Common myeloid progenitor, CD34-positive (primary cell): ENCODE measurements at regions not wholly inside any gene's neighbourhood (a gene's known extent, or its start where the extent isn't known, plus 50 kb on each side); places are given as distances from the start of the nearest gene placed in this dataset.

Experiments used
- CTCF ChIA-PET: fragments of 350-600 bp; sonication (Branson Sonifier 250); formaldehyde crosslinking; loops from one replicate; lab custom pipeline; 2021; ENCODE audit warnings: antibody characterized with exemption; lab: Charles Lee
- POLR2A ChIA-PET: fragments of 350-600 bp; sonication (Branson Sonifier 250); formaldehyde crosslinking; loops from one replicate; lab custom pipeline; 2021; ENCODE audit warnings: antibody characterized with exemption; lab: Charles Lee
- DNase-seq, 3 donors: peaks; one replicate each; pipeline versions ENCODE4 v3.0.0 to v3.0.0-alpha.2; 2013
- H3K27ac ChIP-seq, 2 experiments: 1 replicate in 1 of 2; 2 replicates in 1 of 2; pipeline ENCODE4 v1.7.0; 2013; ENCODE audit warnings: inconsistent platforms in 2 of 2, low read length in 2 of 2, mild to moderate bottlenecking in 2 of 2, low read depth in 1 of 2, moderate library complexity in 1 of 2; ENCODE audit not compliant: severe bottlenecking in 2 of 2, insufficient read depth in 1 of 2, poor library complexity in 1 of 2
- H3K27me3 ChIP-seq, 5 experiments: replicated peaks in 2 of 5; 1 replicate in 3 of 5; 2 replicates in 2 of 5; pipeline versions ENCODE4 v1.6.1 to v1.7.0; 2013; ENCODE audit warnings: low read length in 4 of 5, mild to moderate bottlenecking in 2 of 5, moderate library complexity in 2 of 5, inconsistent platforms in 1 of 5; ENCODE audit not compliant: insufficient read depth in 5 of 5, control insufficient read depth in 4 of 5
- H3K36me3 ChIP-seq, 4 experiments: 1 replicate in 2 of 4; 2 replicates in 2 of 4; pipeline versions ENCODE4 v1.6.1 to v1.7.0; 2013; ENCODE audit warnings: low read length in 3 of 4, control low read depth in 1 of 4, mild to moderate bottlenecking in 1 of 4; ENCODE audit not compliant: control insufficient read depth in 4 of 4, insufficient read depth in 4 of 4
- H3K4me1 ChIP-seq, 4 experiments: 1 replicate in 3 of 4; 2 replicates in 1 of 4; pipeline versions ENCODE4 v1.6.1 to v1.7.1; 2013; ENCODE audit warnings: low read length in 3 of 4, mild to moderate bottlenecking in 3 of 4, control low read depth in 1 of 4, inconsistent platforms in 1 of 4, moderate library complexity in 1 of 4; ENCODE audit not compliant: control insufficient read depth in 4 of 4, insufficient read depth in 4 of 4; ENCODE audit errors: control extremely low read depth in 1 of 4
- H3K4me3 ChIP-seq, 7 experiments: 1 replicate in 4 of 7; 2 replicates in 3 of 7; pipeline versions ENCODE4 v1.5.1 to v1.7.0; 2013; ENCODE audit warnings: mild to moderate bottlenecking in 7 of 7, low read length in 6 of 7, moderate library complexity in 6 of 7, inconsistent platforms in 2 of 7, low read depth in 2 of 7, control low read depth in 1 of 7; ENCODE audit not compliant: insufficient read depth in 4 of 7, control insufficient read depth in 1 of 7; ENCODE audit errors: extremely low read depth in 1 of 7
- H3K9me3 ChIP-seq, 5 experiments: 1 replicate in 4 of 5; 2 replicates in 1 of 5; pipeline versions ENCODE4 v1.6.1 to v1.7.1; 2013; ENCODE audit warnings: low read length in 4 of 5, mild to moderate bottlenecking in 2 of 5, inconsistent platforms in 1 of 5, low read depth in 1 of 5, moderate library complexity in 1 of 5; ENCODE audit not compliant: control insufficient read depth in 4 of 5, insufficient read depth in 2 of 5; ENCODE audit errors: control extremely low read depth in 1 of 5
- WGBS: methylation state at CpG from one replicate; pipeline ENCODE4 v1.1.5; 2013; ENCODE audit not compliant: insufficient coverage; 5-methylcytosine and 5-hydroxymethylcytosine counted together

DNA sequence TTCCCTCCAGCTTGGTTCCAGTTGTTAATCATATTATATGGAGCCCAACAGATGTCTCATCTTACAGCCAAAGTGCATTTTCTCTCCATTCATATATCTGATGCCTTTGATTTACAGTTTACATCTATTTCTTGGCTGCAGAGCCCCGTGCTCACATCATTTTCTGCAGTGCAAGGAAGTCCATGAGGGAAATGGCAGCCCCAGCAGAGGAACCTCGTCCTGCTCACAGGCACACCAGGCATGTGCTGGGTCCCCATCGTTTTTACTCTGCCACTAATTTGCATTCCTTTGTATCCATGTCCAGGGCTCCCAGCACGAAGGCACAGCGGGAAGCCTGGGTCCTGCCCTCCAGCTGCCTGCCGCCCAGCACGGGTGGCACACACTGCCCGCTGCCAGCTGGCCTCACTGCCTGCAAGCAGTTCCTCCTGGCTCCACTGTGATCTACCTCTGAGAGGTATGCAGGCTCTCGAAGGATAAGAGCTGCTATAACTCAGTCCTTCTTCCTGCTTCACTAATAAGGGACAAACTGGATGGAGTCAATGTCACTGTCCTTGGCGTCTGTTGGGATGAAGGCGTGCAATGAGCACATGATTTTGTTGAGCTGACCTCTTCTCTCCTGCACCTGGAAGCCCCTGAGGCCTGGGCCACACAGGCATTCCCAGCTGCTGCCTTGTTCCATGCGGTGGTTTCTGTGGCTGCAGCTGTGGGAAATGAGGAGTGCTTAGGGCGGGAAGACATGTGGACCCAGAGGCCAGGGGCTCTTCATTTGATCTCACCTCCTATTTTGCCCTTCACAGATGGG lies 583.6 kb upstream of the MGMT start:
- 77% methylated on average over 12 of the region's 13 CpGs for WGBS
- Histone ChIP-seq H3K4me1 (no peaks in the 10 kb centered on the region), H3K4me3 (no peak overlapping the region), H3K27me3 (peaks cover 0 to 13% (median 0%) of the 10 kb centered on the region in 5 experiments), H3K36me3 (no peaks in the 10 kb centered on the region), H3K9me3 (peaks cover 0 to 8% (median 0%) of the 10 kb centered on the region in 5 experiments), H3K27ac (no peak overlapping the region)
- DNase-seq: no peak
- ChIA-PET CTCF (no interaction called here), POLR2A (no interaction called here)

DNA sequence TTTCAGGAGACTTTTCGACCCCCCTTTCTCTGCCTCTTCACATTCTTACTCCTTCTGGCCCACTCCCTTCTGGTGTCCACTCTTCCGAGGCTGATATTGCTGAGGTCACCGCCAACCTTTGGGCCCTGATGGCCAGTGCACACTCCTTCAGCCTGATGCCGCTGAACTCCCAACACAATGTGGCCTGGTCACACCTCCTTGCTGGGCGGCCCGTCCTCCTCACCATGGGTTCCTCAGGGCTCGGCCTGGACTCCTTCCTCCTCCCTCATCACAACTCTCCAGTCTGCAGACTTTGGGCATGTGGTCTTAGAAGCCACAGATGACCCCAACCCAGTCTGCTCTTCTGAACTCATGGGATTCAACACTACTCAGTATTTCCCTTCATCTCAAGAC lies 583.0 kb upstream of the MGMT start:
- H3K4me1 ChIP-seq: no peaks in the 10 kb centered on the region
- POLR2A ChIA-PET: no interaction called here
- peaks cover 0 to 10% (median 1%) of the 10 kb centered on the region in 5 experiments for H3K9me3 ChIP-seq
- peaks cover 0 to 13% (median 0%) of the 10 kb centered on the region in 5 experiments for H3K27me3 ChIP-seq
- H3K36me3 ChIP-seq: no peaks in the 10 kb centered on the region
- CTCF ChIA-PET: no interaction called here
- no peak overlapping the region for H3K27ac ChIP-seq
- DNase-seq: no peak
- WGBS: 89% methylated on average over 5 of the region's 7 CpGs
- H3K4me3 ChIP-seq: no peak overlapping the region

DNA sequence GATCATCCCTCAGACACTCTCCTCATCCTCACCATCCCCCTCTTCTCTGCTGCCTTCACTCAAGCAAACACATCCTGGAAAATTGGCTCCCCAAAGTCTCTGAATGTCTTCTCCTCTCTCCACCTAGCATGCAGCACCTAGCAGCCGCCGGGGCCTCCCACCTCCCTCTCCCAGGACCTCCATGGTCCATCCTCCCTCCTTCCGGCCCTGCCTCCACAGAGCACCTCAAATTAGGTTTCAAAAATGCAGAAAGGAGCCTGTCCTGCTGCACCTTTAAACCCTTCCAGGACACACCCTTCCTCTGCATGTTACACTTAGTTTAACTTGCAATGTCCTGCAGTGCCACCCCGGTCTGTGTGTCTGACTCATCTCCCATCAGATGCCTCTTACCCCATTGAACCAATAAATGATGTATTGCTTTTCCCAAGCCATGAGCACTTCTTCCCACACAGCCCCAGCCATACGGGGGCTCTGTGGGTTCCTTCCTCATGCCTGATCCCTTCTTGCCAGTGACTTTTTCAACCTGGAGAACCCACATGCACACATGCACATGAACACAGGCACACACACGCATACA lies 582.5 kb upstream of the MGMT start:
- no peak overlapping the region for H3K27ac ChIP-seq
- DNase-seq: no peak
- no peak overlapping the region for H3K4me3 ChIP-seq
- WGBS: 95% methylated on average over 6 of the region's 6 CpGs
- POLR2A ChIA-PET: no interaction called here
- no peaks in the 10 kb centered on the region for H3K4me1 ChIP-seq
- peaks cover 0 to 13% (median 1%) of the 10 kb centered on the region in 5 experiments for H3K9me3 ChIP-seq
- no peaks in the 10 kb centered on the region for H3K36me3 ChIP-seq
- H3K27me3 ChIP-seq: peaks cover 0 to 13% (median 0%) of the 10 kb centered on the region in 5 experiments
- CTCF ChIA-PET: no interaction called here

DNA sequence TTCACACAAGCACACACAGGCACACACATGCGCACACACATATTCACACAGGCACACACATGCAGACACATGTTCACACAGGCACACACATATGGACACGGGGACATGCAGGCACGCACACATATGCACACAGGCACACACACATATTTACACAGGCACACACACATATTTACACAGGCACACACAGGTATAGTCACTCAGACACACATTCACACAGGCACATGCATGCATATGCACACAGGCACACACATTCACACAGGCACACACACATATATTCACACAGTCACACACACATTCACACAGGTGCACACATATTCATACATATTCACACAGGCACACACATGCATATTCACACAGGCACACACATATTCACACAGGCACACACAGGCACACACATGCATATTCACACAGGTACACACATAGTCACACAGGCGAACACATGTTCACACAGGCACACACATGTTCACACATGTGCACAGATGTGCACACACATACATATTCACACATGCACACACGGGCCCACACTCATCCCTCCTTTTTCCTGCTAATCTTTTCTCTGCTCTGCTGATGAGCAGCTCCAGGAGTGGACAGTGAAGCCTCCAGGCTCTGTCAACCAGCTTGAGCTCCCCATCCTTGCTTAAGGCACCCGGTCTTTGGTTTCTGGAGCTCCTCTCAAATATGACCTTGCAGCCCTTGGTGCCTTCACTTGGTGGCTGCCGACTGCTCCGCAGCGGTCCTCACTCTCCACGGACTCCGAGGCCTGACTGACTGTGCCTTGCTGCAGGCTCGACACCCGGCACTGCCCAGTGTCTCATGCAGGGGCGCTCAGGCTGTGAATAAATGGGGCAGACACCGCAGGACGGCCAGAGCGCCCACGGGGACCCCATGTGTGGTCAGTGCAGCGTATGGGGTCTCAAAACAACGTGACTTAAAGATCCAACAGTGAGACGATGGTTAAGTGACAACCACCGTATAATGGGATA lies 581.2 kb upstream of the MGMT start:
- POLR2A ChIA-PET: no interaction called here
- Histone ChIP-seq H3K27ac (no peak overlapping the region), H3K4me3 (no peak overlapping the region), H3K9me3 (peaks cover 0 to 15% (median 1%) of the 10 kb centered on the region in 5 experiments), H3K27me3 (peaks cover 0 to 6% (median 0%) of the 10 kb centered on the region in 5 experiments), H3K36me3 (no peaks in the 10 kb centered on the region), H3K4me1 (no peaks in the 10 kb centered on the region)
- CTCF ChIA-PET: no interaction called here
- 93% methylated on average over 18 of the region's 22 CpGs for WGBS
- DNase-seq: no peak

DNA sequence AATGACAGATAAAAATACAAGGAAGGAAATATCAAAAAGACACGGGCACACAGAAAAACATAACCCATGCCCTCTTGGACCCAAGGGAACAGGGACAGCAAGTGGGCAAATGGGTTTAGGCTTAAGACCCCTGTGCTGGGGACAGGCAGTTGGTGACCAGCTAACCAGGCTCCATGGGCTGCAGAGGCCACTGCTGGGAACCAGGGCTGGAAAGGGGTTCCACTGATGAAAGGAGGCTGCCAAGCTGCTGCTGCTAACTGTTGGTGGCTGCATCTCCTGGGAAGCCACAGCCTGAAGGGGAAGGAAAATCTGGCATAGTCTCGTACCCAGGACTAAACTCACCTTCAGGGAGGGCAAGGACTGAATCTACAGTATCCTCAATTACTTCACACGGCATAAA lies 579.2 kb upstream of the MGMT start:
- CTCF ChIA-PET: no interaction called here
- DNase-seq: no peak
- no peaks in the 10 kb centered on the region for H3K27me3 ChIP-seq
- no peak overlapping the region for H3K27ac ChIP-seq
- peaks cover 0 to 15% (median 1%) of the 10 kb centered on the region in 5 experiments for H3K9me3 ChIP-seq
- POLR2A ChIA-PET: no interaction called here
- WGBS: 94% methylated on average over 2 of the region's 3 CpGs
- H3K4me3 ChIP-seq: no peak overlapping the region
- H3K36me3 ChIP-seq: no peaks in the 10 kb centered on the region
- H3K4me1 ChIP-seq: no peaks in the 10 kb centered on the region

DNA sequence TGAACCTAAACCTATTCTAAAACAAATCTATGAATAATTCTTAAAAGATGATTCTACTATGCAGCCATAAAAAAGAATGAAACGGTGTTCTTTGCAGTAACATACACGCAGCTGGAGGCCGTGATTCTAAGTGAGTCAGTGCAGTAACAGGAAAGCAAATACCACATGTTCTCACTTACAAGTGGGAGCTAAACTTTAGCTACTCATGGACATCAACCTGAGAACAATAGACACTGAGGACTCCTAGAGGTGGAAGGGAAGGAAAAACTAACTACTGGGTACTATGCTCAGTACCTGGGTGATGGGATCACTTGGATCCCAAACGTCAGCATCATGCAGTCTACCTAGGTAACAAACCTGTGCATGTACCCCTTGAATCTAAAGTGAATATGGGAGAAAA lies 575.0 kb upstream of the MGMT start:
- POLR2A ChIA-PET: no interaction called here
- WGBS: 100% methylated on average over 1 of the region's 4 CpGs
- no peaks in the 10 kb centered on the region for H3K4me1 ChIP-seq
- H3K27ac ChIP-seq: no peak overlapping the region
- no peak for DNase-seq
- H3K27me3 ChIP-seq: peaks cover 0 to 7% (median 0%) of the 10 kb centered on the region in 5 experiments
- no peak overlapping the region for H3K4me3 ChIP-seq
- H3K9me3 ChIP-seq: peaks cover 0 to 9% (median 1%) of the 10 kb centered on the region in 5 experiments
- H3K36me3 ChIP-seq: no peaks in the 10 kb centered on the region
- CTCF ChIA-PET: no interaction called here
